GM12878 (cell line): ENCODE measurements at regions not wholly inside any gene's neighbourhood (a gene's known extent, or its start where the extent isn't known, plus 50 kb on each side); places are given as distances from the start of the nearest gene placed in this dataset.

Experiments used
- ATAC-seq: fragments of 200-7000 bp; cut with Tn5 transposase; 3 replicates; pipeline ENCODE4 v1.9.1; 2020; ENCODE audit warnings: mild to moderate bottlenecking, moderate library complexity
- BruUV-seq: library from RNA; stranded (reverse); fragments of 400-500 nt; replicated peaks from 2 replicates; lab custom pipeline; 2021; lab: Mats Ljungman, UMichigan
- CTCF ChIA-PET: fragments of 300-600 bp; sonication (Branson Sonifier 250); formaldehyde crosslinking; extraction: SDS; loops from one replicate; lab custom pipeline; 2021; ENCODE audit warnings: inconsistent platforms; lab: Yijun Ruan, JAX
- POLR2A ChIA-PET: fragments of 350-600 bp; formaldehyde crosslinking; extraction: SDS; loops from one replicate; lab custom pipeline; 2021; ENCODE audit warnings: inconsistent platforms; lab: Charles Lee
- RAD21 ChIA-PET: fragments of 300-600 bp; sonication (Branson Sonifier 250); formaldehyde crosslinking; loops from one replicate; lab custom pipeline; 2023; ENCODE audit warnings: antibody characterized with exemption; ENCODE audit not compliant: unreplicated experiment; lab: Charles Lee
- SMC1A ChIA-PET: fragments of 300-600 bp; sonication (Branson Sonifier 250); formaldehyde crosslinking; loops from one replicate; lab custom pipeline; 2023; ENCODE audit not compliant: unreplicated experiment, uncharacterized antibody; lab: Charles Lee
- DNase-seq: peaks from one replicate; pipeline ENCODE4 v3.0.0-alpha.2; 2011; ENCODE audit warnings: low read depth, low spot score
- FAIRE-seq: peaks from 3 replicates; lab custom pipeline; 2011; peaks lifted over from hg19 to GRCh38; lab: Jason Lieb, UNC
- H2AFZ ChIP-seq: 2 replicates; pipeline ENCODE4 v1.6.0; 2011; ENCODE audit warnings: low read depth, low read length, control low read depth; ENCODE audit not compliant: control insufficient read depth
- H3K27ac ChIP-seq: 2 replicates; pipeline ENCODE4 v1.5.1; 2011; ENCODE audit warnings: control low read depth; ENCODE audit not compliant: control insufficient read depth, insufficient read depth
- H3K27me3 ChIP-seq, 2 experiments: replicated peaks in 1 of 2; 2 replicates each; pipeline versions ENCODE4 v1.6.0 to v1.6.1; 2011; ENCODE audit warnings: low read length in 1 of 2; ENCODE audit not compliant: control insufficient read depth in 2 of 2, insufficient read depth in 2 of 2
- H3K36me3 ChIP-seq, 2 experiments: 2 replicates each; pipeline ENCODE4 v1.5.1; 2011; ENCODE audit warnings: low read length in 1 of 2; ENCODE audit not compliant: control insufficient read depth in 2 of 2, insufficient read depth in 2 of 2
- H3K4me1 ChIP-seq: 2 replicates; pipeline ENCODE4 v1.6.1; 2011; ENCODE audit warnings: mild to moderate bottlenecking, low read length, moderate library complexity, mixed read lengths; ENCODE audit not compliant: control insufficient read depth, insufficient read depth
- H3K4me2 ChIP-seq: 2 replicates; pipeline ENCODE4 v1.6.0; 2011; ENCODE audit warnings: control low read depth; ENCODE audit not compliant: control insufficient read depth, insufficient read depth
- H3K4me3 ChIP-seq: fragments of 200-600 bp; sonication (generic); 2 replicates; pipeline ENCODE4 v1.5.1; 2016
- H3K79me2 ChIP-seq: 2 replicates; pipeline ENCODE4 v1.6.0; 2011; ENCODE audit warnings: low read length; ENCODE audit not compliant: control insufficient read depth, insufficient read depth
- H3K9ac ChIP-seq: 2 replicates; pipeline ENCODE4 v1.8.0; 2011; ENCODE audit warnings: low read length, control low read depth, mixed read lengths; ENCODE audit not compliant: control insufficient read depth, insufficient read depth
- H3K9me3 ChIP-seq: replicated peaks from 3 replicates; pipeline ENCODE4 v1.5.1; 2011; ENCODE audit warnings: mild to moderate bottlenecking, low read length; ENCODE audit not compliant: control insufficient read depth, insufficient read depth
- H4K20me1 ChIP-seq: 2 replicates; pipeline ENCODE4 v1.6.0; 2011; ENCODE audit not compliant: control insufficient read depth, insufficient read depth
- CBX5 ChIP-seq: sonication (generic); IDR thresholded peaks from 2 replicates; pipeline ENCODE4 v1.6.1; 2016; ENCODE audit warnings: low read depth, moderate library complexity, mild to moderate bottlenecking, inconsistent platforms
- CREB1 ChIP-seq: IDR thresholded peaks from 2 replicates; pipeline ENCODE4 v1.6.1; 2012; ENCODE audit warnings: low read depth, mild to moderate bottlenecking, inconsistent platforms
- EZH2 ChIP-seq: IDR thresholded peaks from 2 replicates; pipeline ENCODE4 v1.6.1; 2012; ENCODE audit warnings: low read depth, mild to moderate bottlenecking, control low read depth, inconsistent platforms, low read length, borderline replicate concordance; ENCODE audit not compliant: control insufficient read depth
- IRF3 ChIP-seq: fragments of 450-650 bp; IDR thresholded peaks from 2 replicates; pipeline ENCODE4 v1.6.1; 2014; ENCODE audit warnings: mild to moderate bottlenecking
- KLF5 ChIP-seq: fragments of 450-650 bp; IDR thresholded peaks from 2 replicates; pipeline ENCODE4 v1.6.1; 2014; ENCODE audit warnings: mild to moderate bottlenecking; ENCODE audit not compliant: partially characterized antibody
- MEF2B ChIP-seq: fragments of 450-650 bp; IDR thresholded peaks from 2 replicates; pipeline ENCODE4 v1.6.1; 2018; ENCODE audit warnings: mild to moderate bottlenecking, moderate library complexity; ENCODE audit not compliant: partially characterized antibody, poor library complexity, severe bottlenecking
- NR2F1 ChIP-seq: fragments of 450-650 bp; conservative IDR thresholded peaks from 2 replicates; pipeline ENCODE4 v1.6.1; 2017; ENCODE audit warnings: mild to moderate bottlenecking
- POLR2A ChIP-seq: IDR thresholded peaks from 2 replicates; pipeline ENCODE4 v1.6.1; 2011; ENCODE audit warnings: low read depth, mild to moderate bottlenecking, low read length
- RELA ChIP-seq: fragments of 450-650 bp; IDR thresholded peaks from 2 replicates; pipeline ENCODE4 v1.8.0; 2014; ENCODE audit warnings: borderline replicate concordance; ENCODE audit not compliant: partially characterized antibody
- REST ChIP-seq: IDR thresholded peaks from 2 replicates; pipeline ENCODE4 v1.6.1; 2012; ENCODE audit warnings: mild to moderate bottlenecking, low read depth, low read length
- WRNIP1 ChIP-seq: IDR thresholded peaks from 2 replicates; pipeline ENCODE4 v1.6.1; 2011; ENCODE audit warnings: low read depth, low read length, improper control_type of control experiment, borderline replicate concordance
- ZBED1 ChIP-seq: IDR thresholded peaks from 2 replicates; pipeline ENCODE4 v1.6.1; 2016; ENCODE audit warnings: borderline replicate concordance
- ZBTB11 ChIP-seq: fragments of 450-650 bp; formaldehyde crosslinking; IDR thresholded peaks from 2 replicates; pipeline ENCODE4 v1.5.0; 2022; ENCODE audit warnings: mild to moderate bottlenecking, missing genetic modification characterization
- ZBTB33 ChIP-seq: fragments of 450-650 bp; IDR thresholded peaks from 2 replicates; pipeline ENCODE4 v1.6.1; 2017; ENCODE audit warnings: mild to moderate bottlenecking
- ZNF274 ChIP-seq: IDR thresholded peaks from one replicate; pipeline ENCODE4 v1.8.0; 2011; ENCODE audit not compliant: insufficient read length, insufficient read depth
- in situ Hi-C: fragments of 300-500 bp; cut with MboI; formaldehyde crosslinking; loops from 9 replicates; pipeline ENCODE4 v1.14.3; 2018; ENCODE audit warnings: mixed read lengths
- intact Hi-C: fragments of 100-400 bp; cut with micrococcal nuclease; formaldehyde crosslinking; loops from one replicate; pipeline ENCODE4 v1.14.2; 2022; ENCODE audit not compliant: unreplicated experiment

GRCh38 chr4:54806351-54806750, 148.6 kb downstream of the KIT start:
- H3K9ac ChIP-seq, result no peak overlapping the region
- no peaks in the 10 kb centered on the region for H3K36me3 ChIP-seq
- H3K4me2 ChIP-seq, result no peak overlapping the region
- no peak overlapping the region for H3K4me3 ChIP-seq
- no TSS peak for BruUV-seq
- no peak overlapping the region for H3K27ac ChIP-seq
- no peaks in the 10 kb centered on the region for H3K9me3 ChIP-seq
- ChIA-PET POLR2A (no interaction called here), SMC1A (no interaction called here), RAD21 (no interaction called here), CTCF (no interaction called here)
- intact Hi-C loops (no loop called here), in situ Hi-C loops (no loop called here)
- DNase-seq (no peak), FAIRE-seq (no peak), ATAC-seq (no peak)
- H3K4me1 ChIP-seq, result no peaks in the 10 kb centered on the region
- H2AFZ ChIP-seq, result no peak overlapping the region
- H4K20me1 ChIP-seq, result no peaks in the 10 kb centered on the region
- no peaks in the 10 kb centered on the region for H3K79me2 ChIP-seq
- H3K27me3 ChIP-seq, result no peaks in the 10 kb centered on the region
- no peak for TF ChIP-seq WRNIP1
- no peak for TF ChIP-seq POLR2A
- no peak for TF ChIP-seq REST
- no peak for TF ChIP-seq CBX5
- TF ChIP-seq MEF2B, result no peak
- no peak for TF ChIP-seq ZBED1
- TF ChIP-seq ZNF274, result no peak
- TF ChIP-seq RELA, result no peak
- TF ChIP-seq IRF3, result no peak
- TF ChIP-seq NR2F1, result no peak
- no peak for TF ChIP-seq EZH2
- no peak for TF ChIP-seq CREB1
- no peak for TF ChIP-seq ZBTB33
- no peak for TF ChIP-seq ZBTB11 (CRISPR knock-in tag)
- TF ChIP-seq KLF5, result no peak
